ENCODE measurements at regions not wholly inside any gene's neighbourhood (a gene's known extent, or its start where the extent isn't known, plus 50 kb on each side); places are given as distances from the start of the nearest gene placed in this dataset.

DNA sequence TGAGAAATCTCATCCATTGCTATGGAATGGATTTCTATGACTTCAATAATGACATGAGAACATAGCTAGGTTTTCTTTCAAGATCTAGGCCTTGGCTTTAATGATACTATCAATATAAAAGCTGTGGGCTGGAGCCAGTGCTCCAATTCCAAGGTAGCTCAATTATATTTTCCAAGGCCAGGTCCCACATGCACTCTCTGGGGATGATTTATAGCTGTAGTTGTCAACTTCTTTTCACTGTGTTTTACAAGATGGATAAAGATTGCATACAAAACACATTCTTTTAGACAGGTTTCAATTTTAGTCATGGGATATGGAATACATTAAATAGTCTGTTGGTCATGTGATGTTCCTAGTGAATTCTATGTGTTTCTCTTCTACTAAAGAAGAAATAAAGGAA lies 156.7 kb downstream of the DCAF12L1 start:
- TF ChIP-seq, protein P1, sequence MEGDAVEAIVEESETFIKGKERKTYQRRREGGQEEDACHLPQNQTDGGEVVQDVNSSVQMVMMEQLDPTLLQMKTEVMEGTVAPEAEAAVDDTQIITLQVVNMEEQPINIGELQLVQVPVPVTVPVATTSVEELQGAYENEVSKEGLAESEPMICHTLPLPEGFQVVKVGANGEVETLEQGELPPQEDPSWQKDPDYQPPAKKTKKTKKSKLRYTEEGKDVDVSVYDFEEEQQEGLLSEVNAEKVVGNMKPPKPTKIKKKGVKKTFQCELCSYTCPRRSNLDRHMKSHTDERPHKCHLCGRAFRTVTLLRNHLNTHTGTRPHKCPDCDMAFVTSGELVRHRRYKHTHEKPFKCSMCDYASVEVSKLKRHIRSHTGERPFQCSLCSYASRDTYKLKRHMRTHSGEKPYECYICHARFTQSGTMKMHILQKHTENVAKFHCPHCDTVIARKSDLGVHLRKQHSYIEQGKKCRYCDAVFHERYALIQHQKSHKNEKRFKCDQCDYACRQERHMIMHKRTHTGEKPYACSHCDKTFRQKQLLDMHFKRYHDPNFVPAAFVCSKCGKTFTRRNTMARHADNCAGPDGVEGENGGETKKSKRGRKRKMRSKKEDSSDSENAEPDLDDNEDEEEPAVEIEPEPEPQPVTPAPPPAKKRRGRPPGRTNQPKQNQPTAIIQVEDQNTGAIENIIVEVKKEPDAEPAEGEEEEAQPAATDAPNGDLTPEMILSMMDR (conservative IDR thresholded peaks at IDR 0.05; ENCODE audit: low read depth in 2 of 2), result no peak
- TF ChIP-seq ZNF114 (CRISPR knock-in tag; IDR thresholded peaks at IDR 0.05) (no peak), POLR2AphosphoS5 (IDR thresholded peaks at IDR 0.05; ENCODE audit: low read depth) (no peak), EZH2 (IDR thresholded peaks at IDR 0.05; ENCODE audit: low read depth, unreplicated experiment) (no peak), EZH2phosphoT487 (IDR thresholded peaks at IDR 0.05; ENCODE audit: unreplicated experiment) (no peak), CREB1 (CRISPR knock-in tag; IDR thresholded peaks at IDR 0.05; ENCODE audit: low read depth) (no peak), JUNB (IDR thresholded peaks at IDR 0.05; ENCODE audit: unreplicated experiment) (no peak), REST (IDR thresholded peaks at IDR 0.05; ENCODE audit: unreplicated experiment) (no peak)
- TF ChIP-seq, protein P2, sequence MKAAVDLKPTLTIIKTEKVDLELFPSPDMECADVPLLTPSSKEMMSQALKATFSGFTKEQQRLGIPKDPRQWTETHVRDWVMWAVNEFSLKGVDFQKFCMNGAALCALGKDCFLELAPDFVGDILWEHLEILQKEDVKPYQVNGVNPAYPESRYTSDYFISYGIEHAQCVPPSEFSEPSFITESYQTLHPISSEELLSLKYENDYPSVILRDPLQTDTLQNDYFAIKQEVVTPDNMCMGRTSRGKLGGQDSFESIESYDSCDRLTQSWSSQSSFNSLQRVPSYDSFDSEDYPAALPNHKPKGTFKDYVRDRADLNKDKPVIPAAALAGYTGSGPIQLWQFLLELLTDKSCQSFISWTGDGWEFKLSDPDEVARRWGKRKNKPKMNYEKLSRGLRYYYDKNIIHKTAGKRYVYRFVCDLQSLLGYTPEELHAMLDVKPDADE (IDR thresholded peaks at IDR 0.05), result no peak
